ENCODE measurements at regions not wholly inside any gene's neighbourhood (a gene's known extent, or its start where the extent isn't known, plus 50 kb on each side); places are given as distances from the start of the nearest gene placed in this dataset.
A peak's percentile ranks its signal among the peaks of the same experiment; 100 is the strongest.

DNA sequence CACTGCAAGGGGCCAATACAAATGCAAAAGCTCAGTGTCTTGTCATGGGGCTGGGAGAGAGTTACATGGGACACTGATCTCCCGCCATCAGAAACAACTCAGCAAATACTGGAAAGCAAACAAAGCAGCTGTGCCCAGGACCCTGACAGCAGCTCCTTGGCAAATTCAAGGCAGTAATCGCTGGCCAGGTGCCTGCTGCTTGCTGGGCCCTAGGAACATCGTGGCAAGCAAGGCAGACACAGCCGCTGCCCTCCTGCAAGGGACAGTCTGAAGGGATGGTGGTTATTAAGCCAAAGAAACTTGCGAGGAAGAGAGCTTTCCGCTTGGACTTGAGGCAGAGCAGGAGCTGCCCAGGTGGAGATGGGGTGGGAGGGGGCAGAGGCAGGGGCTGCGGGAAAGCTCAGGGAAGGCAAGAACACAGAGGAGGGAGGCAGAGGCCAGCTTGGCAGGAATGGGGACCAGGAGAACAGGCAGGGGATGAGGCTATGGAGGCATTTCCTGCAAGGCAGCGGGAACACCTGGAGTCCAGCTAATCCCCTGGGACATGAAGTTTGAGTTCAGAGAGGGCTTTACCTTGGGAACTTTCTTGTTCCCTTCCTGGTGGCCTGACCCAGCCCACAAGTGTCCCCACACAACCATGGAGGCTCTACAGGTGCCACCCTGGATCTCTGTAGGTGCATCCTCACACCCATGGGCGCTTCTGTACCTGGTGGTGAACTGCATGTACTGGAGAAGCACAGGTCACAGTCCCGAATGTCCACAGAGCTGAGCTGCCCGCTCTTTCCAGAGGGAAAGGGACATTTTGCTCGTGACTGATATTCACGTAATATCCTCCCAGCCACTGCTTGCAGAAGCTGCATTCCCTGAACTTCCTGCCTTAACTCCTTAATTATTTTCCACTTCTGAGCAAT, 78.7 kb upstream of the ATP2B2 start:
- DNase-seq (ENCODE audit: low read depth): no peak

DNA sequence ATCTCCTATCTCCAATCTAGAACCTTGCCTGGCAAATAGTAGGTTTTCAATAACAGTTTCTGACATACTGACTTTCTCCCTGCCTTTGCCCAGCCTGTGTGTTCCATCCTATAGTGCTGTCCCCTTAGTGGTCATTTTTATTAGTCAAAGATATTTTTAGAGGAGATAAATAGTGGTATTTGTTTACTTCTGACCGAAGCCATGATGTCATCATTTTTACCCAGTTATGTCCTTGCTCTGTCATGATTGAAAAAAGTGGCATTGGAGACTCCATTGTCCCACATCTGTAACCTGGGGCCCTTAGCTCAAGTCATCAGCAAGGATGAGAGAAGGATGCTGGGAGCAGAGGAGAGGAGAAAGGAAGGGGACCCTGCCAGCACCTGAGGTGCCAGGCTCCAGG, 80.6 kb upstream of the ATP2B2 start:
- no peak for DNase-seq (ENCODE audit: low read depth)

DNA sequence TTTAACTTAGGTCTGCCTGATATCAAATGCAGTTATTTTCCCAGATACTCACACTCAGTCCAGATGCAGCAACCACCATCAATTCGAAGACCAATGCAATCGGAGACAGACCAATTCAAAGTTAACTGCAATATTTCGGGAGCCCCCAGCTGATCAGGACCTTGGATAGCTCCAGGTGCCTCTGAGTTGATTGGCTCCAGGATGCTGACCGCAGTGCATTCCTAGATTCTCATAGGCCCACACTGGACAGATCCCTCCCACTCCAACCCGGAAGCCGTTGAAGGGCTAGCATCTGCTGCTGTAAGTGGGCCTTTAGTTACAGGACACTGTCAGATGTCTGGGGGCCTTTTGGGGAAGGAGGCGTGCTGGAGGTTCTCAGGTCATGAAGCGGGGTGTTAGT, 89.5 kb upstream of the ATP2B2 start:
- DNase-seq (ENCODE audit: low read depth): peak; percentile 74

DNA sequence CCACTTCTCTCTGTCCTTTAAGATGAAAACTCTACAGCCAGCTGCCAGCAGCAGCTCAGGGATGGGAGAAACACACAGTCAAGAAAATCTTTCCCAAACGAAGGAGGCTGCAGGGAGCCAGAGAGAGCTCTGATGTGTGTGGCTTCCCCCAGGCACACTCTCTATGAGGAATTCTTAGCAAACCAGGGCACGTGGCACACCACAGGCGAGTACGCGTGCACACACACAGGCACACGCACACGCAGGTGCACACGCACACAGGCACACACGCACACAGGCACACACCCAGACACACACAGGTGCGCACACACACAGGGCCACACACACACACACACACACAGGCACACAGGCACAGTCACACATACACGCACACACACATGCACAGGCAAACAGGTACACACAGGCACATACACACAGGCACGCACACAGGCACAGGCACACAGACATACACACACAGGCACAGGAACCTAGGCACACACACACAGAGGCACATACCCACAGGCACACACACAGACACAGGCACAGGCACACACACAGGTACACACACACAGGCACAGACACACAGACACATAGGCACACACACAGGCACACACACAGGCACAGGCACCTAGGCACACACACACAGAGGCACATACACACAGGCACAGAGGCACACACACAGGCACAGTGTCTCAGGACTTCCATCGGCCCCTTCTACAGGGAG, 91.5 kb upstream of the ATP2B2 start:
- no peak for DNase-seq (ENCODE audit: low read depth)

DNA sequence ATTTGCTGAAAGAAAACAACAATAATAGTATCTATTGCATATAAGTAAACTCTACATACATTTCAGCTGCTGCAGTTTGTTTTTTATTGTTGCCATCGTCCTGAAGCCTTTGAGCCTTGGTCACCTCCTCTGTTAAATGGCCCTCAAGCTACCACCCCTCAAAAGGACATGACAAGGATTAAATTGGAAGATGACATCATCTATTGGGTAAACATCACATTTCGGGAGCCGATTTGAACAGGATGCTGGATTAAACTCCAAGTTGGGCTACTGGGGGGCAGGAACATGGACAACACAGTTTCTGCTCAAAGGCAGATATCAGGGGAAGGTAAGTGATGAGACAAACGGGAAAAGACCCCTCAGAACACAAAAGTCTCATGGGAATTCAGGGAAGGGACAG, 92.3 kb upstream of the ATP2B2 start:
- no peak for DNase-seq (ENCODE audit: low read depth)

DNA sequence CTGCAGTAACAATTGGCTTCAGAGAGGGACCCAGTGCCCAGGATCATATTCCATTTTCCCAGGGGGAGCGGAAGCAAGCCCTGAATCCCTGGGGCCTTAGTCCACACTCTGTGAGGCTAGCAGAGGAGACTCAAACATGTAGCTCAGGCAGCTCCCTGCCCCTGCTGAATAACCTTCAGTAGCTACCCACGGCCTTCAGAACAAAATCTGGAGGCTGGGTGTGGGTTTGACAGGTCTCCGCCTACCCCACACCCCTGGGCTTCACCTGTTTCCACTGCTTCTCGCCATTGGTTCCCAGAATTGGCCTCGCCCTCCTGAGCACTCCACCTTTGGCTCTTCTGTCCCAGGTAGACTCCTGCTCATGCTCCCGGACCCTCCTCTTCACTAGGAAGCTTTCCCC, 93.6 kb upstream of the ATP2B2 start:
- no peak for DNase-seq (ENCODE audit: low read depth)

DNA sequence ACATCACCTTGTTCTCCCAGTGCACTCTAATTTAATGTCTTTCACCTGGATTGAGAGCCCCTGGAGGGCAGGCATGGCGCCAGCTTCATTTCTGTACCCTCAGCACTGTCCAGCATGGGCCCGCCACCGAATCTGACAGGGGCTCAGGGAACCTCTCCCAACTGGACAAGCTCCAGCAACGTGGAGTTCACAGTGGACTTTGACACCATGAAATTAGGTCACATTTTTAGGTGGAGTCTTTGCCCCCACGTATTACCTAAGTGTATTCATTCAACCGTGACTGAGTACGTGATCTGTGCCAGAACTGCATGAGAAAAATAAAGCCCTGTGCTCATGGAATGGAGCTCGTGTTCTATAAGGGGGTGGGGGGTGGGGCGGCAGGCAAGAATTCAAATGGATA, 94.1 kb upstream of the ATP2B2 start:
- DNase-seq (ENCODE audit: low read depth): no peak

DNA sequence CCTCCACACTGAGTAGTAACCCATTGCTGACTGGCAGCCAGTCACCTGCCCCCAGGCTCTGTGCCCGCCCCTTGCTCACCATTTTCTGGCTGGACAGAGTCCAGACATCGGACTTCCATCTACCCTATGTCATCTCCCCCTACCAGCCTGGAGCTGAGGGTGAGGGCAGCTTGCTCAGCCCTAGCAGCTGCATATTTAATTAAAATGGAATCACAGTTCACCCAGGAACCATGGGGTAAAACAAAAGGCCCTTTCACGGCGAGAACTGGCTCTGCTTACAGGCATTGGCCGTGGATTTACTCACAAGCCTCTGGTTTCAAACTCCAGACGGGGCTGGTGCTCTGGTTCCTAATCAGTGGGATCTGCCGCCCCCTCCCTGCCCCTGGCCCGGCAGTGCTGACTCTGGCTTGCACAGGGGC, 94.9 kb upstream of the ATP2B2 start:
- DNase-seq (ENCODE audit: low read depth): no peak

DNA sequence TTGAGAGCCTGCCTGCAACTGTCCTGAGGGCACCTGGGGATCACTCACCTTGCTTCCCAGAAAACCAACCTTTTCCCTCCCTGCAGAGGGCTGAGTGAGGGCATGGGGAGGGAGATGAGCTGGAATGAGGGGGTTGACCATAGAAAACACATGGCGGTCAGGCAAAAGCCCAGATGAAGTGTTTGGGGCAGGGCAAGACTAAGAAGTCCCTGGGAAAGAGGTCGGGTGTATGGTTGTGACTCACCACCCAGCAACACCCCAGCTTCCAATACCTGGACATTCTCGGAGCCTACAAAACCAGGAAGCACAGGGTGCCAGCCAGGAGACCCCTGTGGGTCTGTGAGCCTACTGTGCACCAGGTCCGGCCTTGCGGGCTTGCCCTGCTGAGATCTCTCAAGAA, 95.3 kb upstream of the ATP2B2 start:
- DNase-seq (ENCODE audit: low read depth): no peak

DNA sequence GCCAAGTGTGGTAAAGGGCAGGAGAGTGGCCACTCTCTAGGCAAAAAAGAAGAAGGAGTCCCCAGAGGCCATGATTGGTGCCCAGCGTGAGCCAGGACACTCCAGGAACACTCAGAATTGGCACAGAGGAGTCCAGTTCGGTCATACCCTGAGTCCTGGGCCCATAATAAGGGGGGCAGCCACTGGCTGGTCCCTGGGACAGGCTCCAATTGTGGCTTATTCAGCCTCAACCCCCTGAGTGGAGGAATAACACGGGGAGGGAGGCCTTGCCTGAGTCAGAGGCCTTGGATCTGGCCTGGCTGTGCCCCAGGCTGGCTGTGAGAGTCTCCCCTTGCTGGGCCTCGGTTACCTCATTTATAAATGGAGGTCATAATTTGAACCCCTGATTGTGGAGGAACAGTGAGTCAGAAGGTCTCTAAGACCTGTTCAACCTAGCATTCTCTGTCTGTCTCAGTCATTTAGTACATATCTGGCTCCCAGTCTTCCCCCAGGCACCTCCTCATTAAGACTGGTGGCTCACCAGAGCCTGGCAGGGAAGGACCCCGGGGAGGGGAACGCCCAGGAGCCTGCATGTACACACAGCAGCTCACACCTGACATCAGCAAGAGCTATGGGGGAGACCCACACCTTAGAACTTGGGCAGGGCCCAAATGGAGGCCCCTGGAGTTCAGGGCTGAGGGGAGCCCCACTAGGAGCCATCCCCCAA, 95.9 kb upstream of the ATP2B2 start:
- no peak for DNase-seq (ENCODE audit: low read depth)

DNA sequence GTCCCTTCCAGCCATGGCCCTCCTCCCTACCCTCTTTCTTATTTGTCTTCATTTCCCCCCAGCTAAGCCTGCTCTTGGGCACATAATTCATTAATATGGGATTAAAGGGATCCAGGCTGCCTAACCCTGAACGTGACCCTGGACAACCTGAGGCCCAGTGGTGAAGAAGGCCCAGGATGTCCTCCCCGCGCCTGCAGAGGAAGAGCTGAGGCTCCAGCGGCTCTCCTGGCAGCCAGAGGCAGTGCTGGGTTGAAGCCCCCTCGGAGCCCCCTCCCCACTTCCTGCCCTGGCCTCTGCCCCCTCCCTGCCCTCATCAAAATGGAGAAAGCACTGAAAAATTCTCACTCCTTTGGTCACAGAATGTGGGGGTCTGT, 96.5 kb upstream of the ATP2B2 start:
- DNase-seq (ENCODE audit: low read depth): no peak

DNA sequence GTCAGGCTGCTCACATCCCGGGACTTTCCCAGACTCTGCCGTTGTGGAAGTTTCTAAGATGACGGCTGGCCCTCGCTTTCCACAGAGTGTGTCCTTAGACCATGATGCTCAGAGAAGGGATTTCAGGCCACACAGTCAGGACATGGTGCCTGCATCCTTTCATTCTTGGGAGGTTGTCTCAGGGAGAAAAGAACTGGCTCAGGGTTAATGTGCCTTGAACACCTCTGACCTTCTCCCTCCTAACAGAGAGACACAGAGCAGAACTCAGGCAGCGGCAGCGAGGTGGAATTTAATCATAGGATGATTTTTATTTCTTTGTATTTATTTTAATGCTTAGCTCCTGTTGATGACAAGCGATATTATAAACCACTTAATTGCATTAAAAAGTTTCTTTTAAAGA, 96.9 kb upstream of the ATP2B2 start:
- DNase-seq (ENCODE audit: low read depth): no peak

DNA sequence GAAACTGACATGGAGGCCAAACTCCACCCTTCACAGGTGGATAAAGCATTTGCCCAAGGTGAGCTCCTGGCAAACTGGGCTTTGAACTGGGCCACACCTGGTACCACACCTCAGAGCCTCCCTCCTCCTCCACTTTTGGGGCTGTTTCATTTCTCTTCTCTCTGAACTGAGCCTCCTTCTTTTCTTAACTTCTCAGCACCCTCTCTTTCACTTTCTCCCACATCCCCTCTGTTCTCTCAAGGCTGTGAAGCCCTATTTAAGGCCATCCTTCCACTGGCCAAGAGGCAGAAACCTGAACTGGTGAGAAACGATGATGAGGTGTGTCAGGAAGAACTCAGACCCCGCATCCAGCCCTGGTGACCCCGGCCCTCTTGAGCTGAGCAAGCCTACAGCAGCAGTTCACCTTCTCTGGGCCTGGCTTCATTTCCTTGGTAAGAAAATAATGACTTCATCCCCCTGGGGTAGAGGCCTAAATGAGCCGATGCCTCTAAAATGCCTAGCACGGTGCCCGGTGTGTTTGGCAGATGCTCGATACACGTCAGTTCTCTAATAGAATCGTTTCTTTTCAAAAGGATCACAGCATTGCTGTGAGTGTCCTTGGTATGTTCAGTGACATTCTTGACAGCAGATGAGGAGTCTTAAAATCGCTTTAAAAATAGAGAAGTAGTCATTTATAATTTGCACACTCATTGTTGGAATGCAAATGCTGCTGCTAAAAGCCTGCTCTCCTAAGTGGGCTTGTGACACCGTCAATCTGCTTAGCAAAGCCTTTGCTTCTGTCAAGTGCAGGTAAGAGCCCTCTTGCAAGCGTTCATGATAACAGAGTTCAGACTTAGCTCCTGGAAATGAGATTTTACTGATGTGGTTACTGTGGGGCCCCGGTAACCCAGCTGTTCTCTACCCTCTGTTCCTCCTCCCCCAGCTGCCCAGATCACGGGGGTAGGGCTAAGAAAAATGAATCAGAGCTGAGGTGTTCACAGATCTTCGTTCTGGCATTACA, 97.7 kb upstream of the ATP2B2 start:
- no peak for DNase-seq (ENCODE audit: low read depth)

DNA sequence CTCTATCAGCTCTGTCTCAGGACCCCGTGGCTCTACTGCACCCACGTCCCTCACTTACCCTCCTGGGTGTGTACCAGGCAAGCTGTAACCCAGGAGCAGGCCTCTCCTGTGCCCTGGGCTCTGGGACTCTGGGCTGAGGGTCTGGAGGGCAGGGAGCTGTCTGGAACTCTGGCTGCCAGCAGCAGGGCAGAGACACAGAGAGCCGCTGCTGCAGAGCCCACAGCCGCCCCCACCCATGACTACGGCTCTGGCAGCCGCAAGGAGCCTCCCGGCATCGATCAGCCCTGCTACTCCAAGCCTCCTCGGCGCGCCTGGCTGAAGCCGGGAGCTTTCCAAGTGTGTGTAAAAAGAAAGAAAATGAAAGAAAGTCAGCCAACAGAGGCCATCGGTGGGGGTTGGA, 103.7 kb upstream of the ATP2B2 start:
- DNase-seq (ENCODE audit: low read depth): no peak

DNA sequence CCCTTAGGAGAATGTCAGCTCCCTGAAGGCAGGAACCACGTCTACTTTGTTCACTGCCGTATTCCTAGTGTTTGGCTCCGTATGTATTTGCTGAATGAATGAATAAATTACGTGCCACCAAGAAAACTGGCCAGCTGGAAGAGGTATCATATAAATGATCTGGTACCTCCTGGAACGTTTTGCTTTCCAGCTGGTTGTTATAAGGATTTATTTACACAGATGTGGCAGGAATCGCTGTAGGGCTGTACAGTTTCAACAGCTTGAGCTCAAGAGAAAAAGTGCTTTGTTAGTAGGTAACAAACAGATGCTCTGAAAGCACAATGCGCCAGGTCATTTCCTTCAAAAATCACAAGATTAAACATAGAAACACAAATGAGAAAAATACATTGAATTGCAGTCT, 108.8 kb upstream of the ATP2B2 start:
- no peak for DNase-seq (ENCODE audit: low read depth)

DNA sequence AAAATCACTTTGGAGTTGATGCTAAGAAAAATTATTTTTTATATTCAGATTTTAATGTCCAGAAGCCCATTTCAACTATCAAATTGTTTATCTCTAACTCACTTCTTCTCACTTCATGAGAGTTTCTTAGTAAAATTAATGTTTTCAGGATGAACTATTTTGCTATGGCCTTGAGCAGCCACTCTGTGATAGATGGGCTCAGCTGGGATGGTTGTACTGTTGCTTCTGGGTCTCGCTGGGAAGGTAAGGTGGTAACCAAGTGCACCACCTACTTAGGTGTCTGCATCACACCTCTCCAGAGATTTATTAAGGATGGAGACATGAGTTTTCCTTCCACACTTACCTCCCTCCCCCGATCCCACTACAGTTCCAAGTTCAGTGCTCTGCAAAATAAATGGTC, 110.3 kb upstream of the ATP2B2 start:
- no peak for DNase-seq (ENCODE audit: low read depth)

DNA sequence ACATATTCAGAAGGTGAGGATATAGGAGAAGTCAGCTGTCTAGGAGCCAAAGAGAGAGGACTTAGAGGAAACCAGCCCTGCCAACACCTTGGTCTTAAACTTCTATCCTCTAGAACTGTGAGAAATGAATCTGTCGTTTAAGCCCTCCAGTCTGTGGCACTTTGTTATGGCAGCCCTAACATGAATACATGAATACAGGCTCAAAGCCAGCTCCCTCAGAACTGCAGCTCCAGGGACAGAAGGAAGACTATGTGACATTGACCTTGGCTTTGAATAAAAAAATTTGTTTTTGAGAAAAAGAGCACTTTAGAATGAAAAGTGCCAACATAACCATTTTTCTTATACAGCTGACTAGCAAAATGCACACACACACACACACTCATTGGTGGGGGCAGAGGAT, 110.9 kb upstream of the ATP2B2 start:
- DNase-seq (ENCODE audit: low read depth): no peak

DNA sequence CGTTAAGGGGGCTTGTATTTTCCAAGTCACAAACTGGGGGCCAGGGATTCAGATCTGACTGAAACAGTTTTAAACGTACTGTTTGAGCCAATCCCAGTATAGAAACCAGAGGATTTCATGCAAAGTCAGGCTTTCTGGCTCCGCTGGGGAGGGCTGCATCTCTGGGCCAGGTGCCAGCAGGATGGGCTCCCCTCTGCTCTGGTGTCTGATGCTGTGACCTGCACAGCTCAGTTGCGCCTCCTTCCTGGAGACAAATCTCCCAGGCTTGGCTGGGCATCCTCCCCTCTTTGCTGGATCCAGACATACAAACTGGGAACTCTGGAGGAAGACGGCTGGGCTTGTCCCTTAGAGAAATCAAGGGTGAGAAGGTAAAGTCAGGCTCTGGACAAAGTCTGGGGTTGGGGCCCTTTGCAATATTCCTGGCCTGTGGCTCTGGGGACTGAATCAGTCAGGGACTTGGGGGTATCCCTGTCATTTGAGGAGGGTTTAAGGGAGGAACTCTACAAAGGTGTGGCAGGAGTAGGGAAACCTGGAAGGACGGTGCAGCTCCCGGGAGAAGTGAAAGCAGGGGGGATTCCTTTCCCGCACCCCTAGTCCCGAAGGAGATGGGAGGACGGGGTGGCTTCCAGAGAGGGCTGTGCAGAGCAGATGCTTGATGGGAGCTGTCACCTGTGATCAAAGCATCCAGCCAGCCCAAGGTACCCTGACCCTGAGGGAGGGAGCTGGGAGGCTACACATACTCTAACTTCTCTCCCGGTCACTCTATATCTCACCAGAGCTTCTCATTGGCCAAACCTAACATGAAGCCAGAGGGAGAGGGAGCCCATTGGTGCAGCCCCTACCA, 114.8 kb upstream of the ATP2B2 start:
- no peak for DNase-seq (ENCODE audit: low read depth)

DNA sequence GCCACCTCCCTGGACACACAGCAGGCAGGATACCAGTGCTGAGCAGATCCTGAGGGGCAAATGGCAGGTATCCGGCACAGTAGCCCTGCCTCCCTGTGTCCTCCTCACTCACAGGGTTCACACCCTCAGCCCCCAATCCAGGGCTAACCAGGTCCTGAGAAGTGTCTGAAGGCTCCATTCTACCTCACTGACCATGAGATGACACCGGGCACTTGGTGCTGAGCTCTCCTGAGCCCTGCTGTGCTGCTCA, 115.4 kb upstream of the ATP2B2 start:
- DNase-seq (ENCODE audit: low read depth): no peak

DNA sequence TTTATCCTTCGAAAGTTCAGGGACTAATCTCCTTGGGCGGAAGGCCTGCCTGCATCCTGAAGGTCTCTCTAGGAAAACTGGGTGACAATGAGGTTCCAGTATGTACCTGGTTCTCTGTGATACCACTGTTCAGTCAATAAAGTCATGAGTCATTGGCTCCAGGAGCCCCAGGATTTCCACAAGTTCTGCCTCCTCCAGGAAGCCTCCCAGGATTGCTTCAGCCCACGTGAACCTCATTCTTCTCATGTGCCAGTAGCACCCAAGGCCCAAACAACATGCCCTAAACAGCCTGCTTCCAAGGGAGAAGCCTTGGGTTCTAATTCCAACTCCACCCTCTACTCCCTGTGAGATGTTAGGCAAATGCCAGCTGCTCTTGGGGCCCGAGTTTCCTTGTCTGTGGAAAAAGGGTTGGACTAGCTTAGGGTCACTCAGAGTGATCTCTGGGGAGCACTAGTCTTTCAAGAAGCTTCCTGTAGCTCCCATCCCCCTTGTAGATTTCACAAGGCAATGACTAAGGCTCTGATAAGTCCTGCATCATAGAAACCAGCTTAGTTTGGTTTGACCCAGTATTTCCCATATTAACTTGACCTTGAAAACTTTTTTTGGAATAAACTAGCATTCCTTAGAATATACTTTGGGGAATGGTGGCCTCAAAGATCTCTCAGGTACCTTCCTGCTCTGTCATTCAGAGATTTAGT, 118.3 kb upstream of the ATP2B2 start:
- DNase-seq (ENCODE audit: low read depth): no peak

DNA sequence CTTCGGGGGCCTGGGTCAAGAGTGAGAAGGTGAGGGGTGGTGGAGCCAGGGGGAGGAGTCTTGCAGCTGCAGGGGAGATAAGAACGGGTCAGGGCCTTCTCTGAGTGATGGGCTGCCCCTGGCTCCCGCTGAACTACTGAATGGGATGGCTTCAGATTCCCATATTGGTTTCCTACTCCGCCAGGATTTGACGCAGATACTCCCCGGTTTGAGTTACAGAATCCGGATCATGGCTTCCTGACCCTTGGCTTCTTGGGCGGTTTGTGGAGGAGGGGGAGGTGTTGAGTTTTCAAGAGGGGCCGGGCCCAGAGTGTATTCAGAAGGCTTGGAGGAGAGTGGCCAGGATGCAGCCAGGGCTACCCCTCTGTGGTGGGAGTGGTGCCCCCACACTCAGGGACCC, 119.9 kb upstream of the ATP2B2 start:
- DNase-seq (ENCODE audit: low read depth): no peak

Data from EH (cell line).